ENCODE measurements at regions not wholly inside any gene's neighbourhood (a gene's known extent, or its start where the extent isn't known, plus 50 kb on each side); places are given as distances from the start of the nearest gene placed in this dataset.

GRCh38 chrX:142149919-142150318 lies 55.2 kb downstream of the MAGEC2 start:
- in situ Hi-C loops (cut with MboI; ENCODE audit: low pct_unique_long_range_greater_than_20kb in 2 of 9, low sequenced_read_pairs in 9 of 9, unreplicated experiment in 9 of 9) = no loop called here
- H3K27ac ChIP-seq = no peak overlapping the region
- no peak overlapping the region for H3K4me3 ChIP-seq
- no peaks in the 10 kb centered on the region for H3K4me1 ChIP-seq (replicated peaks in 1 of 2)
- WGBS, 10 experiments = 0 to 15% (median 11%) methylated on average over 1 to 3 of the region's 7 CpGs; no CpG with 5 or more reads in 7 of the 10 experiments
- ATAC-seq (replicated peaks in 6 of 8) = no peak

GRCh38 chrX:142134533-142134932 lies 70.6 kb downstream of the MAGEC2 start:
- no peak for ATAC-seq (replicated peaks in 6 of 8)
- in situ Hi-C loops (cut with MboI; ENCODE audit: low pct_unique_long_range_greater_than_20kb in 2 of 9, low sequenced_read_pairs in 9 of 9, unreplicated experiment in 9 of 9) = no loop called here

DNA sequence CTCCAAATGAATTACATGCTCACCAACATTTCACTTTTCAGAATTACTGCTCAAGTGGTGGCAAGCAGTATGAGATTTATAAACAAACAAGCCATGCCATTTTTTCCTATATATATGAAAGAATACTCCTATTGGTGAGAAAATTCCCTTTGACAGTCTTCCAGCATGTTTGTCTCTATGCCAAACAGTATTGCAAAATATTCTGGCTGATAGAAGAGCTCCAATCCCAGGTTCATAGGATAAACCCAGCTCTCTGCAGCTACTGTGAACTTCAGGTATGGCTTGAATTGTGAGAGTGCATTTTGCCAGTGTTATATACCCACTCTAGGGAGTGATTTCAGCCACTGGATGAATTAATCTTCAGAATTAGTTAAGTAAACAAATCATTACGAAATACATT lies 108.8 kb downstream of the MAGEC2 start:
- in situ Hi-C loops (cut with MboI; ENCODE audit: low pct_unique_long_range_greater_than_20kb in 2 of 9, low sequenced_read_pairs in 9 of 9, unreplicated experiment in 9 of 9) = no loop called here
- Histone ChIP-seq H3K4me3 (no peak overlapping the region), H3K4me1 (replicated peaks in 1 of 2) (peaks cover 3 to 18% of the 10 kb centered on the region in 2 donors), H3K27ac (no peak overlapping the region)
- 0 to 55% methylated on average over 1 of the region's 1 CpG; no CpG with 5 or more reads in 8 of the 10 experiments for WGBS, 10 experiments
- no peak for ATAC-seq (replicated peaks in 6 of 8)

More at GRCh38 chrX:142134533-142134932, 70.6 kb downstream of the MAGEC2 start:
- H3K27ac ChIP-seq = no peak overlapping the region
- H3K4me1 ChIP-seq (replicated peaks in 1 of 2) = no peaks in the 10 kb centered on the region
- WGBS, 10 experiments = 0 to 60% (median 55%) methylated on average over 2 of the region's 2 CpGs; no CpG with 5 or more reads in 7 of the 10 experiments
- no peak overlapping the region for H3K4me3 ChIP-seq

DNA sequence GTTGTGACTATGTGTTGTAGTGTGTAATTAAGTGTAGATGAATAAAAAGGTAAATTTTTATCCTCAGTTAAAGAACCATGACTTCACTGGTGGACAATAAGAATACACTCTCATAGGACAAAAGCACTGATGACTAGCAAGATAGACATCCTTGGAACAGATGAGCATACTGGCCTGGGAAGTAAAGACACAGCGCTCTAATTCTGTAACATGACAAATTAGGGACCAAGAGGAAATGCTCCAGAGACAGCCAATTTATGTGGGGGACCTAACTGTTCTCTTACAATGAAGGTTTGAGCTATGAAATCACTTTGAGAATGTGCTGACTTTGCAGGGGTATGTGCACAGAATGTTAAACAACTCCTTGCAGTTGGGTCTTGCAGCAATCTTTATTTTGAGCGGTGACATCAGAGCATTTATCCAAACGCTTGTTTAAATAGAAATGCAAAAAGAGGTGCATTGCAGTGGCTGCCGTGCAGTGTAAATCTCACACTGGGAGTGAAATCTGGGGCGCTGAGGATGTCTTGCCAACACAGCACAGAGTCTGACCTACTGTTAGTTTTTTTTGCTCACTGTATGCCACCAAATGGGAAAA lies 109.3 kb downstream of the MAGEC2 start:
- Histone ChIP-seq H3K4me1 (replicated peaks in 1 of 2) (peaks cover 3 to 18% of the 10 kb centered on the region in 2 donors), H3K4me3 (no peak overlapping the region), H3K27ac (no peak overlapping the region)
- in situ Hi-C loops (cut with MboI; ENCODE audit: low pct_unique_long_range_greater_than_20kb in 2 of 9, low sequenced_read_pairs in 9 of 9, unreplicated experiment in 9 of 9) = no loop called here
- ATAC-seq (replicated peaks in 6 of 8) = peak in 5 of 8 experiments; percentile 84 to 94 (median 90)
- WGBS, 10 experiments = 0 to 57% (median 16%) methylated on average over 1 to 5 of the region's 5 CpGs; no CpG with 5 or more reads in 6 of the 10 experiments

GRCh38 chrX:142089193-142089592 lies 115.9 kb downstream of the MAGEC2 start:
- WGBS, 10 experiments = 0 to 60% (median 0%) methylated on average over 1 of the region's 1 CpG; no CpG with 5 or more reads in 6 of the 10 experiments
- Histone ChIP-seq H3K4me1 (replicated peaks in 1 of 2) (no peaks in the 10 kb centered on the region), H3K27ac (no peak overlapping the region), H3K4me3 (no peak overlapping the region)
- in situ Hi-C loops (cut with MboI; ENCODE audit: low pct_unique_long_range_greater_than_20kb in 2 of 9, low sequenced_read_pairs in 9 of 9, unreplicated experiment in 9 of 9) = no loop called here
- no peak for ATAC-seq (replicated peaks in 6 of 8)

DNA sequence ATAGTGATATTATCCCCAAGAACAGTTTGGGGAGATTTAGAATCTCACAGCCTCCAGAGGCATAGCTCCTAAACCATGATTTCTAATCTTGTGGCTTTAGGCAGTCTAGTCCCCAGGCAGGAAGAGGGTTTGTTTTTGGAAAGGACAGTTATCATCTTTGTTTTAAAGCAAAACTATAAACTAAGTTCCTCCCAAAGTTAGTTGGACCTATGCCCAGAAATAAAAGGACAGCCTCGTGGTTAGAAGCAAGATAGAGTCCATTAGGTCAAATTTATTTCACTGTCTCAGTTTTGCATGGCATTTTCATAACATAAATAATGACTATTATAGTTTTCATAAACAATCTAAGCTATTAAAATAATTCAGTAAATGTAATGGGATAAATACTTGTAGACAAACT lies 120.5 kb downstream of the MAGEC2 start:
- ATAC-seq (replicated peaks in 6 of 8) = no peak
- no peak overlapping the region for H3K27ac ChIP-seq
- 0 to 88% (median 29%) methylated on average over 1 of the region's 1 CpG; no CpG with 5 or more reads in 6 of the 10 experiments for WGBS, 10 experiments
- no peak overlapping the region for H3K4me3 ChIP-seq
- H3K4me1 ChIP-seq (replicated peaks in 1 of 2) = no peaks in the 10 kb centered on the region
- in situ Hi-C loops (cut with MboI; ENCODE audit: low pct_unique_long_range_greater_than_20kb in 2 of 9, low sequenced_read_pairs in 9 of 9, unreplicated experiment in 9 of 9) = no loop called here

DNA sequence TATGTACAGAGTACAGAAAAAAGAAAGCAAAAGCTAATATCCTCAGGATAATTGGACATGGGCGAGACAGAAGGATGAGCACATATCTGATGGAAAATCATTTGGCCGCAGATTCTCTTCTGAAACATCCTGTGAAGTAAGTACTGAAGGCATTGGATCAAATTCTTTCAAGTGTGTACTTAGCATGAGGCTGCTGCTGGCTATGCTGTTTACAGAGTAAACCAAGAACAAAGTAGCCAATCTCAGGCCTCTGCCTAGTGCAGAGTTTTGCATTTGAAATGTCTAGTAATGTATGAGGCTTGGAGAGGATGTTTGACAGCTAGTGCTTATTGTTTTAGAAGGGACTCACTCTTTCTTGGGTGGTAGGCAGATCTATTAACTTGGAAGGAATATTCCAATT lies 128.5 kb downstream of the MAGEC2 start:
- in situ Hi-C loops (cut with MboI; ENCODE audit: low pct_unique_long_range_greater_than_20kb in 2 of 9, low sequenced_read_pairs in 9 of 9, unreplicated experiment in 9 of 9) = no loop called here
- H3K4me3 ChIP-seq = no peak overlapping the region
- no peaks in the 10 kb centered on the region for H3K4me1 ChIP-seq (replicated peaks in 1 of 2)
- 0 to 83% (median 60%) methylated on average over 1 to 2 of the region's 2 CpGs; no CpG with 5 or more reads in 7 of the 10 experiments for WGBS, 10 experiments
- H3K27ac ChIP-seq = no peak overlapping the region
- peak in 1 of 8 experiments; percentile 74 for ATAC-seq (replicated peaks in 6 of 8)

DNA sequence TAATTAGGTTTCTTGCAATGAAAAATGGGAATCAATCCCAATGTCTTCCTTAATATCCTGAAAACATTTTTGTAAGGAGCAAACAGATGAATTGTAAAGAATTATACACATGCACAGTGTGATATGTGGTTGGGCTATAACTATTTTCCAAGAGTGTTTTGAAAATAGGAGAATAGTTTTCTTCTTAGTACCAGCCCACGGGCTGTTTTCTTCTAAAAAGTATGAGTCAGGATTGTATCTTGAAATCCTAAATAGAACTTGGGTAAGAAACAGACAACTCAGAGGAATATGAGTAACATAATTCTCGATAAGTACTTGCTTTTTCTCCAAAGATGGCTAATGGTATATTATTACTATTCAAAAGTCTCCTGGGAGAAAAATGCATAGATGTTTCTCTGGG lies 136.7 kb downstream of the MAGEC2 start:
- WGBS, 10 experiments = 0 to 80% (median 13%) methylated on average over 1 to 2 of the region's 2 CpGs; no CpG with 5 or more reads in 5 of the 10 experiments
- in situ Hi-C loops (cut with MboI; ENCODE audit: low pct_unique_long_range_greater_than_20kb in 2 of 9, low sequenced_read_pairs in 9 of 9, unreplicated experiment in 9 of 9) = no loop called here
- Histone ChIP-seq H3K4me1 (replicated peaks in 1 of 2) (no peaks in the 10 kb centered on the region), H3K27ac (no peak overlapping the region), H3K4me3 (no peak overlapping the region)
- no peak for ATAC-seq (replicated peaks in 6 of 8)

GRCh38 chrX:142060191-142060590 lies 144.9 kb downstream of the MAGEC2 start:
- H3K4me1 ChIP-seq (replicated peaks in 1 of 2) = no peaks in the 10 kb centered on the region
- no peak for ATAC-seq (replicated peaks in 6 of 8)
- WGBS, 10 experiments = 0 to 83% (median 62%) methylated on average over 1 to 2 of the region's 2 CpGs; no CpG with 5 or more reads in 5 of the 10 experiments
- no peak overlapping the region for H3K27ac ChIP-seq
- H3K4me3 ChIP-seq = no peak overlapping the region
- in situ Hi-C loops (cut with MboI; ENCODE audit: low pct_unique_long_range_greater_than_20kb in 2 of 9, low sequenced_read_pairs in 9 of 9, unreplicated experiment in 9 of 9) = no loop called here

- Histone ChIP-seq H3K4me1 (replicated peaks in 1 of 2) (no peaks in the 10 kb centered on the region), H3K27ac (no peak overlapping the region), H3K4me3 (no peak overlapping the region)
- 17 to 100% (median 63%) methylated on average over 1 of the region's 1 CpG; no CpG with 5 or more reads in 7 of the 10 experiments for WGBS, 10 experiments
- no peak for ATAC-seq (replicated peaks in 6 of 8)
- in situ Hi-C loops (cut with MboI; ENCODE audit: low pct_unique_long_range_greater_than_20kb in 2 of 9, low sequenced_read_pairs in 9 of 9, unreplicated experiment in 9 of 9) = no loop called here
These were observed 150.4 kb downstream of the MAGEC1 start for GRCh38 chrX:142054094-142054493.

- Histone ChIP-seq H3K4me1 (replicated peaks in 1 of 2) (no peaks in the 10 kb centered on the region), H3K4me3 (no peak overlapping the region), H3K27ac (no peak overlapping the region)
- in situ Hi-C loops (cut with MboI; ENCODE audit: low pct_unique_long_range_greater_than_20kb in 2 of 9, low sequenced_read_pairs in 9 of 9, unreplicated experiment in 9 of 9) = no loop called here
- WGBS, 10 experiments = 24 to 100% (median 82%) methylated on average over 2 to 3 of the region's 3 CpGs; no CpG with 5 or more reads in 4 of the 10 experiments
- ATAC-seq (replicated peaks in 6 of 8) = no peak
These were observed 148.5 kb downstream of the MAGEC1 start for GRCh38 chrX:142052238-142052637.

- 8 to 93% (median 52%) methylated on average over 1 to 3 of the region's 3 CpGs; no CpG with 5 or more reads in 6 of the 10 experiments for WGBS, 10 experiments
- in situ Hi-C loops (cut with MboI; ENCODE audit: low pct_unique_long_range_greater_than_20kb in 2 of 9, low sequenced_read_pairs in 9 of 9, unreplicated experiment in 9 of 9) = no loop called here
- ATAC-seq (replicated peaks in 6 of 8) = peak in 2 of 8 experiments; percentile 46 to 47
These were observed 139.5 kb downstream of the MAGEC1 start for GRCh38 chrX:142043196-142043595.

GRCh38 chrX:142040906-142041305 lies 137.2 kb downstream of the MAGEC1 start:
- in situ Hi-C loops (cut with MboI; ENCODE audit: low pct_unique_long_range_greater_than_20kb in 2 of 9, low sequenced_read_pairs in 9 of 9, unreplicated experiment in 9 of 9) = no loop called here
- H3K27ac ChIP-seq = no peak overlapping the region
- WGBS, 10 experiments = 0 to 55% (median 25%) methylated on average over 1 to 6 of the region's 6 CpGs; no CpG with 5 or more reads in 7 of the 10 experiments
- no peak for ATAC-seq (replicated peaks in 6 of 8)
- H3K4me3 ChIP-seq = no peak overlapping the region
- H3K4me1 ChIP-seq (replicated peaks in 1 of 2) = peaks cover 0 to 6% of the 10 kb centered on the region in 2 donors

More at GRCh38 chrX:142043196-142043595, 139.5 kb downstream of the MAGEC1 start:
- H3K27ac ChIP-seq = no peak overlapping the region
- no peak overlapping the region for H3K4me3 ChIP-seq
- peaks cover 0 to 6% of the 10 kb centered on the region in 2 donors for H3K4me1 ChIP-seq (replicated peaks in 1 of 2)

GRCh38 chrX:142036116-142036515 lies 132.4 kb downstream of the MAGEC1 start:
- in situ Hi-C loops (cut with MboI; ENCODE audit: low pct_unique_long_range_greater_than_20kb in 2 of 9, low sequenced_read_pairs in 9 of 9, unreplicated experiment in 9 of 9) = no loop called here
- ATAC-seq (replicated peaks in 6 of 8) = peak in 2 of 8 experiments; percentile 38 to 57

More at GRCh38 chrX:142036116-142036515, 132.4 kb downstream of the MAGEC1 start:
- Histone ChIP-seq H3K4me1 (replicated peaks in 1 of 2) (no peaks in the 10 kb centered on the region), H3K4me3 (no peak overlapping the region), H3K27ac (no peak overlapping the region)

All from motor neuron (in vitro differentiated cells).